GM12865 (cell line): ENCODE measurements at regions not wholly inside any gene's neighbourhood (a gene's known extent, or its start where the extent isn't known, plus 50 kb on each side); places are given as distances from the start of the nearest gene placed in this dataset.

ENCODE experiments used
- DNase-seq: peaks from one replicate; pipeline ENCODE4 v3.0.0; 2010; ENCODE audit warnings: low read depth
- H3K4me3 ChIP-seq: 2 replicates; pipeline ENCODE4 v1.5.1; 2011; ENCODE audit warnings: mild to moderate bottlenecking, low read depth, low read length, control low read depth
- CTCF ChIP-seq: IDR thresholded peaks from 2 replicates; pipeline ENCODE4 v1.5.1; 2011; ENCODE audit warnings: low read length, control low read depth, low read depth, inconsistent platforms; ENCODE audit not compliant: insufficient read depth; ENCODE audit errors: missing control alignments

DNA sequence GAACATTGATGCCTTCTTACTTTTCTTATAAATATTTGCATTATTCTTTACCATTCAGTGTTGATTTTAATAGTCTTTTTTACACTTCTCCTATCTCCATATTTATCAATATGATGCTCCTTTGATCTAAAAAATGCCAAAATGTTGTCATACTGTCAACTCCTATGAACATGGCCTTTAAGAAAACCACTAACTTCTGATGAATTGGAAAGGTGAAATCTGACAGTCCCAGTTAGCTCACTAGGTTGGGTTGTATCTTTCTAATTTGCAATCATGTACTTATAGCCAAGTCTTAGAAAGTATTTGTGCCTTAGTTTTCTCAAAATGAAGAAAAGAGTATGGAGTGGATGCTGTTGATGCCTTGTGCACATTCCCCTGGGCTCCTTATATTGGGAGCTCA, 75.4 kb upstream of the SPACA1 start:
- no peak for TF ChIP-seq CTCF
- DNase-seq, result no peak
- H3K4me3 ChIP-seq, result no peak overlapping the region

- no peak overlapping the region for H3K4me3 ChIP-seq
- TF ChIP-seq CTCF, result no peak
- DNase-seq, result no peak
Measured at GRCh38 chr6:87971605-87972262, 75.9 kb upstream of the SPACA1 start.

- peak overlapping the region; percentile 42 for H3K4me3 ChIP-seq
- no peak for TF ChIP-seq CTCF
- peak; percentile 45 for DNase-seq
Measured at GRCh38 chr6:87968435-87969278, 79.0 kb upstream of the SPACA1 start.

DNA sequence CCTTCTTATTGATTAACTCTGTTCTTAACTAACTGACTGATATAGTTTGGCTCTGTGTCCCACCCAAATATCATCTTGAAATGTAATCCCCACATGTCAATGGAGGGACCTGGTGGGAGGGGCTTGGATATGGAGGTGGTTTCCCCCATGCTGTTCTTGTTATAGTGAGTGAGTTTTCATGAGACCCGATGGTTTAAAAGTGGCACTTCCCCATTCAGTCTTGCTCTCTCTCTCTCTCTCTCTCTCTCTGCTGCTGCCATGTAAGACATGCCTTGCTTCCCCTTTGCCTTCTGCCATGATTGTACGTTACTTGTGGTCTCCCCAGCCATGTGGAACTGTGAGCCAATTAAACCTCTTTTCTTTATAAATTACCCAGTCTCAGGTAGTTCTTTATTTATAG, 81.8 kb upstream of the SPACA1 start:
- no peak overlapping the region for H3K4me3 ChIP-seq
- no peak for TF ChIP-seq CTCF
- DNase-seq, result peak; percentile 4

DNA sequence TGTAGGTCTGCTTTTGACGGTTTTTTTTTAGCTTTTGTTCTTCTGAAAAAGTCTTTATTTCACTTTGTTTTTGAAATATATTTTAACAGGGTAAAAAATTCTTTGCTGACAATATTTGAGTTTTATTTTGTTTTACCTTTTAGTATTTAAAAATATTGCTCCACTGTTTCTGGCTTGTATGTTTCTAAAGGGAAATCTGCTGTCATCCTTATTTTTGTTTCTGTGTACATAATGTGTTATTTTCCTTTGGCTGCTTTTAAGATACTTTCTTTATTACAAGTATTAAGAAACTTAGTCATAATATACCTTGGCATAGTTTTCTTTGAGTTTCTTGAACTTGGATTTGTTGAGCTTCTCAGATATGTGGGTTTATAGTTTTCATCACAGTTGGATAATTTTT, 88.6 kb upstream of the SPACA1 start:
- H3K4me3 ChIP-seq, result no peak overlapping the region
- no peak for DNase-seq
- no peak for TF ChIP-seq CTCF

DNA sequence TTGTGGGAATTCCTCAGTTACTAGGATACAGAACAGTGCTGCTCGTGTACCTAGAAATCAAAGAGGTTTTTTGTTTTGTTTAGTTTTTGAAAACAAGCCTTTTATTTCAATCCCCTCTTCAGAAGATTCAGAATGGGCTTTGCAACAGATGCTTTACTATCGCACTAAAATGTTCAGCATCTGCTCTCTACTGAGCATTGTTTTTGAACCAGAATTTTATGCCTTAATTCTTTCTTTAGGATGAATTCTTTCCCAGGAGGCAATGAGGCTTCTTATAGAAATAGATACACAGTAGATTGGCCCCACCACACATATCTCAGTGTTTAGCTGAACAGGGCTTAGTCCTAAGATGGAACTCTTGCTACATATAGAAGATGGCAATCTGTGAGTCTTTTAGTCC, 95.9 kb upstream of the SPACA1 start:
- DNase-seq, result no peak
- TF ChIP-seq CTCF, result no peak
- no peak overlapping the region for H3K4me3 ChIP-seq
